ENCODE measurements at regions not wholly inside any gene's neighbourhood (a gene's known extent, or its start where the extent isn't known, plus 50 kb on each side); places are given as distances from the start of the nearest gene placed in this dataset.
"Not testable (repeated sequence)": the region's sequence is repeated elsewhere in the genome, so short reads cannot be mapped to it uniquely, and the experiment has no call there.

- CTCF ChIA-PET = no interaction called here
- no peaks in the 10 kb centered on the region for H3K4me1 Mint-ChIP-seq
These were observed 170.3 kb downstream of the HHIPL2 start for GRCh38 chr1:222377428-222378088.

GRCh38 chr1:222376791-222377190 is 171.1 kb downstream of the HHIPL2 start:
- H3K36me3 Mint-ChIP-seq (ENCODE audit: low read depth); intact Hi-C loops (cut with micrococcal nuclease); H3K4me3 Mint-ChIP-seq; POLR2A ChIA-PET; H3K4me1 Mint-ChIP-seq; ATAC-seq (ENCODE audit: low read depth); DNase-seq; H3K27ac Mint-ChIP-seq; H3K27me3 Mint-ChIP-seq; CTCF ChIA-PET: not testable (repeated sequence)
- peaks cover 11% of the 10 kb centered on the region for H3K9me3 Mint-ChIP-seq

More at GRCh38 chr1:222377428-222378088, 170.3 kb downstream of the HHIPL2 start:
- POLR2A ChIA-PET = no interaction called here
- Mint-ChIP-seq H3K36me3 (ENCODE audit: low read depth) (no peaks in the 10 kb centered on the region), H3K9me3 (peaks cover 11% of the 10 kb centered on the region), H3K27ac (no peak overlapping the region), H3K4me3 (no peak overlapping the region), H3K27me3 (peaks cover 13% of the 10 kb centered on the region)
- no peak for ATAC-seq (ENCODE audit: low read depth)
- TF ChIP-seq CTCF (IDR thresholded peaks at IDR 0.05) = no peak
- DNase-seq = no peak
- intact Hi-C loops (cut with micrococcal nuclease) = no loop called here

- no peaks in the 10 kb centered on the region for H3K36me3 Mint-ChIP-seq (ENCODE audit: low read depth)
- no peaks in the 10 kb centered on the region for H3K4me1 Mint-ChIP-seq
- peaks cover 11% of the 10 kb centered on the region for H3K27me3 Mint-ChIP-seq
- ChIA-PET POLR2A (no interaction called here), CTCF (no interaction called here)
- no peak overlapping the region for H3K27ac Mint-ChIP-seq
- no peak overlapping the region for H3K4me3 Mint-ChIP-seq
- peaks cover 11% of the 10 kb centered on the region for H3K9me3 Mint-ChIP-seq
- intact Hi-C loops (cut with micrococcal nuclease) = no loop called here
- ATAC-seq (ENCODE audit: low read depth) (no peak), DNase-seq (no peak)
- TF ChIP-seq CTCF (IDR thresholded peaks at IDR 0.05) = no peak
These were observed 172.2 kb downstream of the HHIPL2 start for GRCh38 chr1:222375701-222376100.

GRCh38 chr1:222373831-222374602 is 173.9 kb downstream of the HHIPL2 start:
- H3K9me3 Mint-ChIP-seq = no peaks in the 10 kb centered on the region
- intact Hi-C loops (cut with micrococcal nuclease) = no loop called here
- no peak overlapping the region for H3K27ac Mint-ChIP-seq

GRCh38 chr1:222373216-222373615 is 174.7 kb downstream of the HHIPL2 start:
- no peak for TF ChIP-seq CTCF (IDR thresholded peaks at IDR 0.05)
- Mint-ChIP-seq H3K9me3 (no peaks in the 10 kb centered on the region), H3K4me3 (no peak overlapping the region), H3K27me3 (peaks cover 5% of the 10 kb centered on the region), H3K4me1 (no peaks in the 10 kb centered on the region), H3K36me3 (ENCODE audit: low read depth) (no peaks in the 10 kb centered on the region), H3K27ac (no peak overlapping the region)
- no peak for DNase-seq
- CTCF ChIA-PET = no interaction called here
- ATAC-seq (ENCODE audit: low read depth) = no peak
- intact Hi-C loops (cut with micrococcal nuclease) = no loop called here
- POLR2A ChIA-PET = no interaction called here

More at GRCh38 chr1:222373831-222374602, 173.9 kb downstream of the HHIPL2 start:
- no peak for ATAC-seq (ENCODE audit: low read depth)
- no peaks in the 10 kb centered on the region for H3K4me1 Mint-ChIP-seq
- POLR2A ChIA-PET = no interaction called here
- DNase-seq = no peak
- H3K27me3 Mint-ChIP-seq = peaks cover 7% of the 10 kb centered on the region
- H3K36me3 Mint-ChIP-seq (ENCODE audit: low read depth) = no peaks in the 10 kb centered on the region
- TF ChIP-seq CTCF (IDR thresholded peaks at IDR 0.05) = no peak
- no peak overlapping the region for H3K4me3 Mint-ChIP-seq
- CTCF ChIA-PET = no interaction called here
